ENCODE measurements at regions not wholly inside any gene's neighbourhood (a gene's known extent, or its start where the extent isn't known, plus 50 kb on each side); places are given as distances from the start of the nearest gene placed in this dataset.

DNA sequence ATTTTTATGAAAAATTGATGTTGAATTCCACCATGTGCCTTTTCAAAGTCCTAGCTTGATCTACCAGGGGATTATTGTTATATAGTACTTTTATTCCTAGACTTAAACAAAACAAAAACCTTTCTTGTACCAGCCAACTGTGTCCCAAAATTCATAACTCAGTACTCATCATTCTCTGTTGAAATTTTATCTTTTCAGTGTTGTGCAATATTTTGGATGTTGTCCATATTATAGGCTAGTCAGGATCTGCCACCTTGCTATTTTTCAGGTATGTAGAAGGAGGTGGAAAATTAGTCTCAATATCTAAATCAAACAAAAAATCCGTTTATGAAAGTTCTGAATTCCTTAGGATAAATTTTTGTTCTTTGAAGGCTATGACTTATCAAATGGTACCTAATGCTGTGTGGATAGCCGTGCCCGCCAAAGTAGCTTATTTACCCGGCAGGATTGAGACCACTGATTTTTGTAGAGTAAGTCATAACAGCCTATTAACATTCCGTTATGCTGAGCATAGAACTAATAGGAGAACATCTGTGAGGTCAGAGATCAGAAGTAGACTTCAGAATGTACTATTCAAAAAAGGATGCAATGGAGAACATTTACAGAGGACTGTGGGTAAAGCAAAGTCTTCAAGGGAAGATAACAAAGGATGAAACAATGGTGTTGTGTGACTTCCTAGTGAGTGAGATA is 304.7 kb downstream of the SOX4 start:
- TF ChIP-seq ZFP3 (CRISPR knock-in tag; IDR thresholded peaks at IDR 0.05) (no peak), TOX (CRISPR knock-in tag; IDR thresholded peaks at IDR 0.05; ENCODE audit: borderline replicate concordance) (no peak), OSR1 (CRISPR knock-in tag; IDR thresholded peaks at IDR 0.05) (no peak), RARB (CRISPR knock-in tag; IDR thresholded peaks at IDR 0.05) (no peak), PATZ1 (CRISPR knock-in tag; IDR thresholded peaks at IDR 0.05; ENCODE audit: borderline replicate concordance) (no peak), BACH2 (CRISPR knock-in tag; IDR thresholded peaks at IDR 0.05; ENCODE audit: borderline replicate concordance) (no peak), PPARA (CRISPR knock-in tag; IDR thresholded peaks at IDR 0.05; ENCODE audit: borderline replicate concordance) (no peak), ARNTL (CRISPR knock-in tag; IDR thresholded peaks at IDR 0.05; ENCODE audit: borderline replicate concordance, low read depth) (no peak), TCF4 (CRISPR knock-in tag; IDR thresholded peaks at IDR 0.05; ENCODE audit: borderline replicate concordance) (no peak), ZC3H10 (CRISPR knock-in tag; IDR thresholded peaks at IDR 0.05) (no peak), ZNF8 (CRISPR knock-in tag; IDR thresholded peaks at IDR 0.05) (no peak)
- TF ChIP-seq, protein P1, sequence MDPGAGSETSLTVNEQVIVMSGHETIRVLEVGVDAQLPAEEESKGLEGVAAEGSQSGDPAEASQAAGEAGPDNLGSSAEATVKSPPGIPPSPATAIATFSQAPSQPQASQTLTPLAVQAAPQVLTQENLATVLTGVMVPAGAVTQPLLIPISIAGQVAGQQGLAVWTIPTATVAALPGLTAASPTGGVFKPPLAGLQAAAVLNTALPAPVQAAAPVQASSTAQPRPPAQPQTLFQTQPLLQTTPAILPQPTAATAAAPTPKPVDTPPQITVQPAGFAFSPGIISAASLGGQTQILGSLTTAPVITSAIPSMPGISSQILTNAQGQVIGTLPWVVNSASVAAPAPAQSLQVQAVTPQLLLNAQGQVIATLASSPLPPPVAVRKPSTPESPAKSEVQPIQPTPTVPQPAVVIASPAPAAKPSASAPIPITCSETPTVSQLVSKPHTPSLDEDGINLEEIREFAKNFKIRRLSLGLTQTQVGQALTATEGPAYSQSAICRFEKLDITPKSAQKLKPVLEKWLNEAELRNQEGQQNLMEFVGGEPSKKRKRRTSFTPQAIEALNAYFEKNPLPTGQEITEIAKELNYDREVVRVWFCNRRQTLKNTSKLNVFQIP (CRISPR knock-in tag; IDR thresholded peaks at IDR 0.05; ENCODE audit: borderline replicate concordance, low read depth), result no peak
- TF ChIP-seq, protein P2, sequence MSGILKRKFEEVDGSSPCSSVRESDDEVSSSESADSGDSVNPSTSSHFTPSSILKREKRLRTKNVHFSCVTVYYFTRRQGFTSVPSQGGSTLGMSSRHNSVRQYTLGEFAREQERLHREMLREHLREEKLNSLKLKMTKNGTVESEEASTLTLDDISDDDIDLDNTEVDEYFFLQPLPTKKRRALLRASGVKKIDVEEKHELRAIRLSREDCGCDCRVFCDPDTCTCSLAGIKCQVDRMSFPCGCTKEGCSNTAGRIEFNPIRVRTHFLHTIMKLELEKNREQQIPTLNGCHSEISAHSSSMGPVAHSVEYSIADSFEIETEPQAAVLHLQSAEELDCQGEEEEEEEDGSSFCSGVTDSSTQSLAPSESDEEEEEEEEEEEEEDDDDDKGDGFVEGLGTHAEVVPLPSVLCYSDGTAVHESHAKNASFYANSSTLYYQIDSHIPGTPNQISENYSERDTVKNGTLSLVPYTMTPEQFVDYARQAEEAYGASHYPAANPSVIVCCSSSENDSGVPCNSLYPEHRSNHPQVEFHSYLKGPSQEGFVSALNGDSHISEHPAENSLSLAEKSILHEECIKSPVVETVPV (CRISPR knock-in tag; IDR thresholded peaks at IDR 0.05), result no peak
- TF ChIP-seq, protein P3, sequence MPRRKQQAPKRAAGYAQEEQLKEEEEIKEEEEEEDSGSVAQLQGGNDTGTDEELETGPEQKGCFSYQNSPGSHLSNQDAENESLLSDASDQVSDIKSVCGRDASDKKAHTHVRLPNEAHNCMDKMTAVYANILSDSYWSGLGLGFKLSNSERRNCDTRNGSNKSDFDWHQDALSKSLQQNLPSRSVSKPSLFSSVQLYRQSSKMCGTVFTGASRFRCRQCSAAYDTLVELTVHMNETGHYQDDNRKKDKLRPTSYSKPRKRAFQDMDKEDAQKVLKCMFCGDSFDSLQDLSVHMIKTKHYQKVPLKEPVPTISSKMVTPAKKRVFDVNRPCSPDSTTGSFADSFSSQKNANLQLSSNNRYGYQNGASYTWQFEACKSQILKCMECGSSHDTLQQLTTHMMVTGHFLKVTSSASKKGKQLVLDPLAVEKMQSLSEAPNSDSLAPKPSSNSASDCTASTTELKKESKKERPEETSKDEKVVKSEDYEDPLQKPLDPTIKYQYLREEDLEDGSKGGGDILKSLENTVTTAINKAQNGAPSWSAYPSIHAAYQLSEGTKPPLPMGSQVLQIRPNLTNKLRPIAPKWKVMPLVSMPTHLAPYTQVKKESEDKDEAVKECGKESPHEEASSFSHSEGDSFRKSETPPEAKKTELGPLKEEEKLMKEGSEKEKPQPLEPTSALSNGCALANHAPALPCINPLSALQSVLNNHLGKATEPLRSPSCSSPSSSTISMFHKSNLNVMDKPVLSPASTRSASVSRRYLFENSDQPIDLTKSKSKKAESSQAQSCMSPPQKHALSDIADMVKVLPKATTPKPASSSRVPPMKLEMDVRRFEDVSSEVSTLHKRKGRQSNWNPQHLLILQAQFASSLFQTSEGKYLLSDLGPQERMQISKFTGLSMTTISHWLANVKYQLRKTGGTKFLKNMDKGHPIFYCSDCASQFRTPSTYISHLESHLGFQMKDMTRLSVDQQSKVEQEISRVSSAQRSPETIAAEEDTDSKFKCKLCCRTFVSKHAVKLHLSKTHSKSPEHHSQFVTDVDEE (CRISPR knock-in tag; IDR thresholded peaks at IDR 0.05), result no peak
